PC-9 (cell line): ENCODE measurements at regions not wholly inside any gene's neighbourhood (a gene's known extent, or its start where the extent isn't known, plus 50 kb on each side); places are given as distances from the start of the nearest gene placed in this dataset.
A peak's percentile ranks its signal among the peaks of the same experiment; 100 is the strongest.

ENCODE experiments used
- BruUV-seq: library from RNA; stranded (reverse); fragments of 400-500 nt; replicated peaks from 2 replicates; lab custom pipeline; 2021; lab: Mats Ljungman, UMichigan
- CTCF ChIA-PET: fragments of 300-600 bp; sonication (Branson Sonifier 250); formaldehyde crosslinking; loops from one replicate; lab custom pipeline; 2022; ENCODE audit warnings: antibody characterized with exemption; lab: Charles Lee
- POLR2A ChIA-PET: fragments of 300-600 bp; sonication (Branson Sonifier 250); formaldehyde crosslinking; loops from one replicate; lab custom pipeline; 2022; ENCODE audit warnings: antibody characterized with exemption; ENCODE audit not compliant: unreplicated experiment; lab: Charles Lee
- DNase-seq, 2 experiments: peaks; one replicate each; pipeline versions ENCODE4 v3.0.0 to v3.0.0-alpha.2; 2015 to 2022; ENCODE audit warnings: mixed read lengths in 1 of 2
- H2AFZ ChIP-seq: fragments of 200-600 bp; sonication (generic); 2 replicates; pipeline ENCODE4 v1.8.1; 2017; ENCODE audit warnings: antibody characterized with exemption
- H3F3A ChIP-seq: fragments of 200-600 bp; sonication (generic); 2 replicates; pipeline ENCODE4 v1.8.1; 2017; ENCODE audit warnings: antibody characterized with exemption, mild to moderate bottlenecking, low read depth; ENCODE audit not compliant: insufficient read depth
- H3K27ac ChIP-seq: fragments of 200-600 bp; sonication (generic); 2 replicates; pipeline ENCODE4 v1.6.1; 2016; ENCODE audit warnings: mixed run types
- H3K27me3 ChIP-seq: fragments of 200-600 bp; sonication (generic); 2 replicates; pipeline ENCODE4 v1.6.1; 2016; ENCODE audit warnings: low read depth, mixed run types; ENCODE audit not compliant: insufficient read depth
- H3K36me3 ChIP-seq: fragments of 200-600 bp; sonication (generic); 2 replicates; pipeline ENCODE4 v1.6.1; 2016; ENCODE audit warnings: low read depth, mixed run types
- H3K4me1 ChIP-seq: fragments of 200-600 bp; sonication (generic); replicated peaks from 2 replicates; pipeline ENCODE4 v1.6.1; 2016; ENCODE audit warnings: mixed run types; ENCODE audit not compliant: insufficient read depth
- H3K4me2 ChIP-seq: fragments of 200-600 bp; sonication (generic); 2 replicates; pipeline ENCODE4 v1.6.1; 2017; ENCODE audit warnings: mixed run types
- H3K4me3 ChIP-seq: fragments of 200-600 bp; sonication (generic); 2 replicates; pipeline ENCODE4 v1.6.1; 2016; ENCODE audit warnings: mixed run types
- H3K79me2 ChIP-seq: fragments of 200-600 bp; sonication (generic); 2 replicates; pipeline ENCODE4 v1.6.1; 2017; ENCODE audit warnings: low read depth, mixed run types
- H3K9me2 ChIP-seq: fragments of 200-600 bp; sonication (generic); 2 replicates; pipeline ENCODE4 v1.8.1; 2017; ENCODE audit warnings: mild to moderate bottlenecking; ENCODE audit not compliant: insufficient read depth
- H3K9me3 ChIP-seq: fragments of 200-600 bp; sonication (generic); 2 replicates; pipeline ENCODE4 v1.8.1; 2016; ENCODE audit warnings: low read depth; ENCODE audit not compliant: insufficient read depth
- H4K20me1 ChIP-seq: fragments of 200-600 bp; sonication (generic); 2 replicates; pipeline ENCODE4 v1.8.1; 2017; ENCODE audit not compliant: insufficient read depth
- EZH2 ChIP-seq: fragments of 200-600 bp; sonication (generic); IDR thresholded peaks from 2 replicates; pipeline ENCODE4 v1.8.0; 2017; ENCODE audit warnings: antibody characterized with exemption, low read depth
- intact Hi-C: fragments of 100-400 bp; cut with micrococcal nuclease; formaldehyde crosslinking; loops from one replicate; pipeline ENCODE4 v1.10.0; 2022; ENCODE audit not compliant: unreplicated experiment
- TF ChIP-seq, protein P1 (sequence below): fragments of 200-600 bp; sonication (generic); conservative IDR thresholded peaks from 2 replicates; pipeline ENCODE4 v1.6.1; 2017; ENCODE audit warnings: mixed run types, antibody characterized with exemption, mild to moderate bottlenecking, moderate library complexity

DNA sequence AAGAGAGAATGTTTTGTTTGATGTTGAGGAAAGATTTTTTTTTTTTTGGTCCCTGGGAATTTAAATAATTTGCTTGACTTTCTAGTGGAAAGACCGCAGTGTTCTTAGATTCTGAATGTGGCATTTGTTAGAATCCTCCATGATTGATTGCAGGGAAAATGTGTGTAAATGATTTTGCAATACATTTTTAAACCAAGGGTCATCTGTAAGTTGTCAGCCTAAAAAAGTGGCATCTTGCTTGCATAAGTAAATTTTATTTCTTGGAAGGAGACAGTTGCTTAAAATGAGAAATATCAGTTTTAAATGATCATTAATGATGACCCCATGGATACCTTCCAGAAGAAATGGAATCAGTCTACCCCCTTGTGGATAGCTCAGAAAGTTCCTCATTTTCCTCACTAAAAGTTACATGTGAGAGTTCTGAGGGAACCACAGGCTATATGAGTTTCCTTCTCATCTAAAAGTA, 105.1 kb upstream of the SLC25A48 start:
- Histone ChIP-seq H3K9me3 (no peaks in the 10 kb centered on the region), H3F3A (no peaks in the 10 kb centered on the region), H4K20me1 (no peaks in the 10 kb centered on the region), H3K27me3 (peaks cover 45% of the 10 kb centered on the region), H3K4me3 (no peak overlapping the region), H3K27ac (no peak overlapping the region), H3K4me2 (no peak overlapping the region), H3K9me2 (no peaks in the 10 kb centered on the region), H3K36me3 (no peaks in the 10 kb centered on the region), H3K79me2 (no peaks in the 10 kb centered on the region), H2AFZ (no peak overlapping the region), H3K4me1 (no peaks in the 10 kb centered on the region)
- no TSS peak for BruUV-seq
- ChIA-PET POLR2A (no interaction called here), CTCF (no interaction called here)
- DNase-seq = no peak
- intact Hi-C loops = no loop called here
- no peak for TF ChIP-seq EZH2
- TF ChIP-seq, protein P1, sequence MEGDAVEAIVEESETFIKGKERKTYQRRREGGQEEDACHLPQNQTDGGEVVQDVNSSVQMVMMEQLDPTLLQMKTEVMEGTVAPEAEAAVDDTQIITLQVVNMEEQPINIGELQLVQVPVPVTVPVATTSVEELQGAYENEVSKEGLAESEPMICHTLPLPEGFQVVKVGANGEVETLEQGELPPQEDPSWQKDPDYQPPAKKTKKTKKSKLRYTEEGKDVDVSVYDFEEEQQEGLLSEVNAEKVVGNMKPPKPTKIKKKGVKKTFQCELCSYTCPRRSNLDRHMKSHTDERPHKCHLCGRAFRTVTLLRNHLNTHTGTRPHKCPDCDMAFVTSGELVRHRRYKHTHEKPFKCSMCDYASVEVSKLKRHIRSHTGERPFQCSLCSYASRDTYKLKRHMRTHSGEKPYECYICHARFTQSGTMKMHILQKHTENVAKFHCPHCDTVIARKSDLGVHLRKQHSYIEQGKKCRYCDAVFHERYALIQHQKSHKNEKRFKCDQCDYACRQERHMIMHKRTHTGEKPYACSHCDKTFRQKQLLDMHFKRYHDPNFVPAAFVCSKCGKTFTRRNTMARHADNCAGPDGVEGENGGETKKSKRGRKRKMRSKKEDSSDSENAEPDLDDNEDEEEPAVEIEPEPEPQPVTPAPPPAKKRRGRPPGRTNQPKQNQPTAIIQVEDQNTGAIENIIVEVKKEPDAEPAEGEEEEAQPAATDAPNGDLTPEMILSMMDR = peak; percentile 42

DNA sequence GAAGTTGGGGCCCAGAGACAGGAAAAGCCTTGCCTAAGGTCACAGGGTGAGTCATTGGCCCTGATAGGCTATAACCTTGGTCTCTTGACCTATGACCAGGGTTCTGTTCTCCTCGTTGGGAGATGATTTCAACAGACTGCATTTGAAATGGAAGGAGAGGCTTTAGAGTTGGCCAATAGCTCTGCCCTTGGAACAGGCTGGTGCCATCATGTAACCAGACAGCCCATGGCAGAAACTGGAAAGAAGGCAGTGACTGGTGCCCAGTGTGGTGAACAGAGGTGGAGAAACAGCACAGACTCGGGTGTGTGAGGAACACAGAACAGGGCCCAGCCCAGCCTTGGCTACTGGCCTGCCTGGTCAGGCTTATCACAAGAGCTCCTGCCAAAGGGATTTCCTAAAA, 109.8 kb upstream of the SLC25A48 start:
- no peak overlapping the region for H2AFZ ChIP-seq
- H3K9me3 ChIP-seq = no peaks in the 10 kb centered on the region
- no peaks in the 10 kb centered on the region for H3K79me2 ChIP-seq
- H3K4me3 ChIP-seq = no peak overlapping the region
- H3K36me3 ChIP-seq = no peaks in the 10 kb centered on the region
- ChIA-PET POLR2A (no interaction called here), CTCF (no interaction called here)
- no TSS peak for BruUV-seq
- peaks cover 31% of the 10 kb centered on the region for H3K27me3 ChIP-seq
- no peaks in the 10 kb centered on the region for H3K9me2 ChIP-seq
- H3F3A ChIP-seq = no peaks in the 10 kb centered on the region
- no peak overlapping the region for H3K4me2 ChIP-seq
- TF ChIP-seq EZH2 = no peak
- TF ChIP-seq, protein P1 = no peak
- intact Hi-C loops = no loop called here
- no peaks in the 10 kb centered on the region for H4K20me1 ChIP-seq
- no peak for DNase-seq
- no peaks in the 10 kb centered on the region for H3K4me1 ChIP-seq
- no peak overlapping the region for H3K27ac ChIP-seq

DNA sequence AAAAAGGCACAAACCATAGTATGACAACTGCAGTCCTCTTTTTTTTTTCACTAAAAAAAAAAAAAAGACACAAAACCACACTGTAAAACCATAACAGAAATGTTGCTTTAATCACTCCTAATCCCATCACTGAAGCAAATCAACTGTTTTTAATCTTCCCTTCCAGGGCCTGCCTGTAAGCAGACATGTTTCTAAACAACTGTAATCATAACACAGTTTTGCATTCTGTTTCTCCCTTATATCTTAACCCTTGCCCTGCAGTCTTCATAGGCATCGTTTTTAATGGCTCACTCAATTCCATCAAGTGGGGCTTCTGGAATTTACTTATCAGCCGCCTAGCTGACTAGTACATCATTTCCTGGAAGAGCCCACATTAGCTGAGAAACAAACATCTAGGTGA, 111.0 kb upstream of the SLC25A48 start:
- Histone ChIP-seq H4K20me1 (no peaks in the 10 kb centered on the region), H3K4me2 (no peak overlapping the region), H3K9me3 (no peaks in the 10 kb centered on the region), H3F3A (no peaks in the 10 kb centered on the region), H3K27ac (no peak overlapping the region), H2AFZ (no peak overlapping the region), H3K79me2 (no peaks in the 10 kb centered on the region), H3K27me3 (peaks cover 28% of the 10 kb centered on the region), H3K4me3 (no peak overlapping the region), H3K36me3 (no peaks in the 10 kb centered on the region), H3K4me1 (no peaks in the 10 kb centered on the region), H3K9me2 (no peaks in the 10 kb centered on the region)
- TF ChIP-seq, protein P1 = no peak
- no peak for TF ChIP-seq EZH2
- ChIA-PET POLR2A (no interaction called here), CTCF (interaction anchor here (0.8 kb wide), 1 partner anchor 162 kb away, joined by 3 read pairs; no protein-coding TSS in a partner anchor)
- BruUV-seq = no TSS peak
- intact Hi-C loops = no loop called here
- no peak for DNase-seq
